Fibroblast of lung (primary cell): ENCODE measurements at regions not wholly inside any gene's neighbourhood (a gene's known extent, or its start where the extent isn't known, plus 50 kb on each side); places are given as distances from the start of the nearest gene placed in this dataset.
"Not testable (repeated sequence)": the region's sequence is repeated elsewhere in the genome, so short reads cannot be mapped to it uniquely, and the experiment has no call there.

Experiments
- DNase-seq, 2 donors: peaks; one replicate each; pipeline versions ENCODE4 v3.0.0 to v3.0.0-alpha.2; 2010; ENCODE audit warnings: low read depth in 2 of 2
- H2AFZ ChIP-seq: 2 replicates; pipeline ENCODE4 v1.5.1; 2012; ENCODE audit warnings: low read length, control low read depth, inconsistent platforms
- H3K27ac ChIP-seq: 2 replicates; pipeline ENCODE4 v1.5.1; 2011; ENCODE audit warnings: low read length, control low read depth; ENCODE audit not compliant: insufficient read depth
- H3K27me3 ChIP-seq: 2 replicates; pipeline ENCODE4 v1.5.1; 2011; ENCODE audit warnings: mild to moderate bottlenecking, low read length; ENCODE audit not compliant: control insufficient read depth, insufficient read depth
- H3K36me3 ChIP-seq: 2 replicates; pipeline ENCODE4 v1.5.1; 2011; ENCODE audit warnings: low read length; ENCODE audit not compliant: control insufficient read depth, insufficient read depth
- H3K4me1 ChIP-seq: 2 replicates; pipeline ENCODE4 v1.5.1; 2011; ENCODE audit warnings: low read length; ENCODE audit not compliant: control insufficient read depth, insufficient read depth; ENCODE audit errors: extremely low read depth
- H3K4me2 ChIP-seq: 2 replicates; pipeline ENCODE4 v1.5.1; 2011; ENCODE audit warnings: low read length, control low read depth; ENCODE audit not compliant: insufficient read depth; ENCODE audit errors: extremely low read depth
- H3K4me3 ChIP-seq, 4 experiments: fragments of 200-600 bp in 1 of 4; sonication (generic) in 1 of 4; replicated peaks in 1 of 4; 2 replicates each; pipeline ENCODE4 v1.5.1; 2011 to 2016; ENCODE audit warnings: low read length in 4 of 4, low read depth in 3 of 4, mild to moderate bottlenecking in 3 of 4, control low read depth in 2 of 4, inconsistent platforms in 1 of 4, mixed read lengths in 1 of 4; ENCODE audit not compliant: insufficient read depth in 1 of 4; ENCODE audit errors: control extremely low read depth in 1 of 4
- H3K79me2 ChIP-seq: 2 replicates; pipeline ENCODE4 v1.5.1; 2012; ENCODE audit warnings: mild to moderate bottlenecking, low read length, inconsistent platforms; ENCODE audit not compliant: control insufficient read depth, insufficient read depth
- H3K9ac ChIP-seq: 2 replicates; pipeline ENCODE4 v1.5.1; 2011; ENCODE audit warnings: mild to moderate bottlenecking, low read length, control low read depth; ENCODE audit not compliant: insufficient read depth
- H3K9me3 ChIP-seq: 2 replicates; pipeline ENCODE4 v1.5.1; 2012; ENCODE audit warnings: low read depth, low read length; ENCODE audit not compliant: control insufficient read depth, insufficient read depth
- H4K20me1 ChIP-seq: 2 replicates; pipeline ENCODE4 v1.5.1; 2011; ENCODE audit warnings: low read length; ENCODE audit not compliant: control insufficient read depth, insufficient read depth; ENCODE audit errors: extremely low read depth
- CTCF ChIP-seq, 2 donors: IDR thresholded peaks in 1 of 2; conservative IDR thresholded peaks in 1 of 2; 1 replicate in 1 of 2; 2 replicates in 1 of 2; pipeline ENCODE4 v1.5.1; 2011 to 2012; ENCODE audit warnings: low read length in 2 of 2, control low read depth in 1 of 2, inconsistent platforms in 1 of 2, low read depth in 1 of 2, mild to moderate bottlenecking in 1 of 2
- EZH2 ChIP-seq: IDR thresholded peaks from 2 replicates; pipeline ENCODE4 v1.5.1; 2012; ENCODE audit warnings: low read length, control low read depth, mild to moderate bottlenecking; ENCODE audit errors: missing control alignments

GRCh38 chr4:75325318-75325979, 188.8 kb downstream of the RCHY1 start:
- H3K79me2 ChIP-seq, result no peaks in the 10 kb centered on the region
- H3K4me2 ChIP-seq, result no peak overlapping the region
- H3K27ac ChIP-seq, result no peak overlapping the region
- H3K4me3 ChIP-seq, result no peak overlapping the region
- H3K36me3 ChIP-seq, result no peaks in the 10 kb centered on the region
- no peaks in the 10 kb centered on the region for H4K20me1 ChIP-seq
- no peaks in the 10 kb centered on the region for H3K9me3 ChIP-seq
- no peak overlapping the region for H2AFZ ChIP-seq
- TF ChIP-seq CTCF (conservative IDR thresholded peaks at IDR 0.05 in 1 of 2, IDR thresholded peaks at IDR 0.05 in 1 of 2; ENCODE audit: low read depth in 1 of 2, low read length in 2 of 2), result no peak
- TF ChIP-seq EZH2, result no peak
- DNase-seq, result no peak
- H3K27me3 ChIP-seq, result no peaks in the 10 kb centered on the region
- peaks cover 2% of the 10 kb centered on the region for H3K4me1 ChIP-seq
- H3K9ac ChIP-seq, result no peak overlapping the region

- H4K20me1 ChIP-seq, result no peaks in the 10 kb centered on the region
- no peaks in the 10 kb centered on the region for H3K9me3 ChIP-seq
- no peaks in the 10 kb centered on the region for H3K27me3 ChIP-seq
- no peak overlapping the region for H3K27ac ChIP-seq
- no peak overlapping the region for H3K4me2 ChIP-seq
- no peaks in the 10 kb centered on the region for H3K4me1 ChIP-seq
- DNase-seq, result no peak
- no peak overlapping the region for H3K9ac ChIP-seq
- H3K79me2 ChIP-seq, result no peaks in the 10 kb centered on the region
- TF ChIP-seq CTCF (conservative IDR thresholded peaks at IDR 0.05 in 1 of 2, IDR thresholded peaks at IDR 0.05 in 1 of 2; ENCODE audit: low read depth in 1 of 2, low read length in 2 of 2) (no peak), EZH2 (no peak)
- no peak overlapping the region for H3K4me3 ChIP-seq
- H2AFZ ChIP-seq, result no peak overlapping the region
- H3K36me3 ChIP-seq, result no peaks in the 10 kb centered on the region
These were observed 192.7 kb downstream of the RCHY1 start for GRCh38 chr4:75321484-75321883.

GRCh38 chr4:75317641-75318040, 196.6 kb downstream of the RCHY1 start:
- H4K20me1 ChIP-seq, H3K9ac ChIP-seq, H3K9me3 ChIP-seq, DNase-seq, H2AFZ ChIP-seq, H3K36me3 ChIP-seq, H3K4me2 ChIP-seq, H3K4me3 ChIP-seq, H3K27ac ChIP-seq, H3K4me1 ChIP-seq, H3K79me2 ChIP-seq, H3K27me3 ChIP-seq: not testable (repeated sequence)
